Vagina (tissue), 2 donors: ENCODE measurements at regions not wholly inside any gene's neighbourhood (a gene's known extent, or its start where the extent isn't known, plus 50 kb on each side); places are given as distances from the start of the nearest gene placed in this dataset.

Source experiments
- POLR2A ChIP-seq, 2 donors: fragments of 450-650 bp; IDR thresholded peaks; one replicate each; pipeline ENCODE4 v1.6.1; 2017; ENCODE audit warnings: antibody characterized with exemption in 2 of 2, mild to moderate bottlenecking in 2 of 2, moderate library complexity in 2 of 2
- POLR2AphosphoS5 ChIP-seq, 2 donors: sonication (generic); formaldehyde crosslinking; IDR thresholded peaks; one replicate each; pipeline ENCODE4 v1.9.0; 2017; ENCODE audit warnings: antibody characterized with exemption in 2 of 2, mild to moderate bottlenecking in 2 of 2, low read depth in 1 of 2; ENCODE audit not compliant: insufficient read depth in 1 of 2
- TF ChIP-seq, protein P1 (sequence below), 3 experiments: fragments of 450-650 bp in 2 of 3; fragments of 200-600 bp in 1 of 3; sonication (generic) in 1 of 3; IDR thresholded peaks; one replicate each; pipeline ENCODE4 v1.5.1; 2017 to 2019; ENCODE audit warnings: antibody characterized with exemption in 3 of 3, mild to moderate bottlenecking in 2 of 3, moderate library complexity in 2 of 3

DNA sequence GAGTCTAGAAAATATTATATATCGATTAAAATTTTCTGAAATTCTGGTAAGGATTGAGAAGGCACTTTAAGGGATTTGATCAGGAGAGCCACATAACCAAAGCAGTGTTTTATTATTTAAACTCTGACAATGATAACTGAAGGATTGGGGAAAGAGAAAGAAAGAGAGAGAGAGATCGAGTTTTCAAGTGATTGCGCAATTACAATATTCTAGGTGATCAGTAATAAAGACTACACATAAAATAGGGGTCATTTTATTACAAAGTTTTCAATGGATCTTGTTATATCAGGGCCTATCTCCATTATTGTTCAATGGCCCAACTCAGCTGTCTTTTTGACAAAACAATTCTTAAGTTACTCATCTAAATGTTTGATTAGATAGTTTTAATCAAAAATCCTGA, 541.5 kb upstream of the ZWINT start:
- TF ChIP-seq, protein P1, sequence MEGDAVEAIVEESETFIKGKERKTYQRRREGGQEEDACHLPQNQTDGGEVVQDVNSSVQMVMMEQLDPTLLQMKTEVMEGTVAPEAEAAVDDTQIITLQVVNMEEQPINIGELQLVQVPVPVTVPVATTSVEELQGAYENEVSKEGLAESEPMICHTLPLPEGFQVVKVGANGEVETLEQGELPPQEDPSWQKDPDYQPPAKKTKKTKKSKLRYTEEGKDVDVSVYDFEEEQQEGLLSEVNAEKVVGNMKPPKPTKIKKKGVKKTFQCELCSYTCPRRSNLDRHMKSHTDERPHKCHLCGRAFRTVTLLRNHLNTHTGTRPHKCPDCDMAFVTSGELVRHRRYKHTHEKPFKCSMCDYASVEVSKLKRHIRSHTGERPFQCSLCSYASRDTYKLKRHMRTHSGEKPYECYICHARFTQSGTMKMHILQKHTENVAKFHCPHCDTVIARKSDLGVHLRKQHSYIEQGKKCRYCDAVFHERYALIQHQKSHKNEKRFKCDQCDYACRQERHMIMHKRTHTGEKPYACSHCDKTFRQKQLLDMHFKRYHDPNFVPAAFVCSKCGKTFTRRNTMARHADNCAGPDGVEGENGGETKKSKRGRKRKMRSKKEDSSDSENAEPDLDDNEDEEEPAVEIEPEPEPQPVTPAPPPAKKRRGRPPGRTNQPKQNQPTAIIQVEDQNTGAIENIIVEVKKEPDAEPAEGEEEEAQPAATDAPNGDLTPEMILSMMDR (IDR thresholded peaks at IDR 0.05): no peak
- no peak for TF ChIP-seq POLR2A (IDR thresholded peaks at IDR 0.05)
- TF ChIP-seq POLR2AphosphoS5 (IDR thresholded peaks at IDR 0.05; ENCODE audit: insufficient read depth in 1 of 2, low read depth in 1 of 2): no peak
